GM19351 (cell line): ENCODE measurements at regions not wholly inside any gene's neighbourhood (a gene's known extent, or its start where the extent isn't known, plus 50 kb on each side); places are given as distances from the start of the nearest gene placed in this dataset.

ENCODE experiments used
- ATAC-seq: cut with Tn5 transposase; IDR thresholded peaks from one replicate; pipeline ENCODE4 v1.9.1; 2021; ENCODE audit warnings: mild to moderate bottlenecking, moderate library complexity; ENCODE audit not compliant: unreplicated experiment

DNA sequence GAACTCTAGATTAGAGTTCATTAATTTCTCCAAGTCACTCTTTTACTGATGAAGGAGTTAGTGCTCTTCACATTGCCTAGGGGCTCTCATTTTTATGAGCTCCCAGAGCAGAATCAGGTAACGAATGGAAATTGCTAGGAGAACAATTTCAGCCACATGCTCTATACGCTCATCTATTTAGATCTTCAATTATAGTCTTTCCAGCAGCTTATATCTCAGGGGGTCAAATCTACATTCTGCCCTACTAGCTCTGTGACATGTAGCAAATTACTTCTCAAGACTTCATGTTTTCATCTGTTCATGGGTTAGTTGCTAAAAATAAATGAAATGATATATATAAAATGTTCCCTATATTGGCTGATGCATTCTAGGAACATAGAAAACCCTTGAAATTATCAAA, 183.6 kb downstream of the PLPP3 start:
- ATAC-seq: no peak

DNA sequence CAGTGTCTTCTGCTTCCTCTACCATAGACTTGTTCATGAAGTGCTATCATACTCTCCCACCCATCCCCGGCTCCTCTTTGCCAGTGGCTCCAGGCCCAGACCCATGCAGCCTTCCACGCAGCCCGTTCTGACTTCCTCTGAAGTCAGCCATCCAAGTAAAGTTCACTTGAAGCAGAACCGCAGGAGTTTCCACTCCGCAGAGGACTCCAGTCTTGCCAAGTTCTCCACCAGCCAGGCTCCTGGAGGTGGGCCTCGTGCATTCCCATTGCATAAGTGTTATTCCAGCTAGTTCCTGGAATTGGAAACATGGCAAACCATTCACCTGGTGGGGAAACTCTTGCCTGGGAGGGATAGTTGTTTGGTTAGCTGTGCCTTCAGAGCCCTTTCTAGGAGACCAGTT, 185.1 kb downstream of the PLPP3 start:
- no peak for ATAC-seq

DNA sequence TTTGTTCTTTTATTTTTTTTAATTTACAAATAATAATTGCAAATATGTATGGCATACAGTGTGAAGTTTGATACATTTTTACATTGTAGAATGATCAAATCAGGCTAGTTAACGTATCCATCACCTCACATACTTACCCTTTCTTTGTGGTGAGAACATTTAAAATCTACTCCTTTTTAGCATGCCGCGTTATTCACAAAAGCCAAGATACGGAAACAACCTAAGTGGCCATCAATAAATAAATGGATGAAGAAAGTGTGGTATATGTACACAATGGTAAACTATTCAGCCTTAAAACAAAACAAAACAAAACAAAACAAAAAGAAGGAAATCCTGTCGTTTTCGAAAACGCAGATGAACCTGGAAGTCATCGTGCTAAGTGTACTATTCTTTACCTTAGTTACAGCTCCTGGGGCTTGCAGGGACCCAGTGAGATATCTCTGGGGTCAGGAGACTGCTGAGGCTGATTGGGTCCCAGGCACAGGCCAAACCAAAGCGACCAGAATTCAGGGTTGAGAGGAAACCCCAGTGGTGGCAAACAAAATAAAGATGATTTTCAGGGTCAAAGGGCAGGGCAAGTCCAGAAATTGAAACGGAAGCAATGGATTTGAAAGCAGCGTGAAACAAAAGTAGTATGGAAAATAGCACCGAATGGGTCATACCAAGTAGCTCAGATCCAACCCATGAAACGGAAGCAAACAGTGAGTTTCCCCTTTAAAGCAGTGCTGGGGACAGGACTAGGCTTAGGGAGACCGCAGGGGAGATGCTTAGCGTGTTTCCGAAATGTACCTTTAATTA, 188.2 kb downstream of the PLPP3 start:
- no peak for ATAC-seq

DNA sequence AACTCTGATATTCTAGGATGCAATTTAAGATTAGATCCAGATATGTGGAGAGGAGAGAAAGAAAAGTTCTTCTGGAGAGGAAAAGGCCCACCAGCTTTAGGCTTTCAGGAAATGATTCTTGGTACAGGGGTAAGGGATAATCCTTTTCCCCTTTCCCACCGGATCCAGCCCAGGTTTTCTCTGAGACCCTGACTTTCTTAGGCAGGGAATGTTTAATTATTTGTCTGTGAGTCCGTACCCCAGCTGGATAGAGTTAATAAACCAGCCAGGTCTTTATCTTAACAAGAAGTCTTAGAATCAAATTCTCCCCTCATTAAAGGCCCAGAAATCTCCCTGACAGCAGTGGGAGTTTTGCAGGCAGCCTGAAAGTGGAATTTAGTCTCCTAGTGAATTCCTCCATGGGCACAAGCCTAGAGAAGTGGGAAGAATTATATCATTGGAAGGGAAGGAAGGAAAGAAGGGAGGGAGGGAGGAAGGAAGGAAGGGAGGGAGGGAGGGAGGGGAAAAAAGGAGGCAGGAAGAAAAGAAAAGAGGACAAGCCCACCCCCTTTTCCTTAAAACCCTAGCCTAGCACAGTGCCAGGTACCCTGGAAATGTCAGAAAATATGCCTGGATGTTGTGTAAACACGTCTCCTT, 189.0 kb downstream of the PLPP3 start:
- no peak for ATAC-seq

DNA sequence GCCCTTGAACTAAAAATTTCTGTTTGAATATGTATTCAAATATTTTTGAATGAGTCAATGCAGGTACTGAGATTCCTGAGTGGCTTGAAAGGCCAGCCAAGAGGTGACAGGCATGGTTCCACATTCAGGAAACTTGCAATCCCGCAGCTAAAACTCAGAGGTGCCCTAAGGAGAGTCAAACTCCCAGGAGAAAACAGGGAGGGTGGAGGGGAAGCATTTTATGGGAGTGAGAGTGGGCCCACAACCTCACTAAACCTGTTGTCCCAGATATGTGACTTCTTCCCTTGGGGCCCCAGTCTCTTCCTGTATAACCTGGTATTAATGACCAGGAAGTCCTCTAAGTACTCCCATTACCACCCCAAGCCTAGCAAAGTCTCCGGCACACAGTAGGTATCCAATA, 189.6 kb downstream of the PLPP3 start:
- no peak for ATAC-seq

DNA sequence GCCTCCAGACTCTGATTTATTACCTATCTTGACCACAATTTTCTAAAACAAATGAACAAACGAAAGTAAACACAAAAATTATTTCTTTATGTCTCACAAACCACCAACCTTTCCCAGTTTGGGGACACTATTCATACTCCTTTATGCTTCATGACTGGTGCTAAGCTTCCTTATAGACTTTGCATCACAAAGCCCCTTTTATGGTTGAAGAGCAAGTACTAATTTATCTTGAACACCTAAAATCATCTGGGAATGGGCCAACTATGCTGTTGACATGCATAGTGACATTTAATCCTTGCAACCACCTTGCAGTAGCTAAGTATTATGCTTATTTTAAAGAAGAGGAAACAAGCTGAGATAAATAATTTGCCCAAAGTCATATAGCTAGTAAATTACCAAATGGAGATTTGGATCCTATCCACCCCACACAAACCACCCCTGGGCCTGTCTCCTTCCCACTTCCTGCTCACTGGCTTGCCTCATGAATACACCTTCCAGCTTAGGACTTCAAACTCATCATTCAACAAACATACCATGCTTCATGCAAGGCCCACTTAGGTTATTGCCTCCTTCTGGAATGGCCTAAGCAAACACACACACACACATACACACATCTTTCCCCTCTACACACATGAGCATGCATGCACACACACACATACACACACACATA, 192.2 kb downstream of the PLPP3 start:
- no peak for ATAC-seq

DNA sequence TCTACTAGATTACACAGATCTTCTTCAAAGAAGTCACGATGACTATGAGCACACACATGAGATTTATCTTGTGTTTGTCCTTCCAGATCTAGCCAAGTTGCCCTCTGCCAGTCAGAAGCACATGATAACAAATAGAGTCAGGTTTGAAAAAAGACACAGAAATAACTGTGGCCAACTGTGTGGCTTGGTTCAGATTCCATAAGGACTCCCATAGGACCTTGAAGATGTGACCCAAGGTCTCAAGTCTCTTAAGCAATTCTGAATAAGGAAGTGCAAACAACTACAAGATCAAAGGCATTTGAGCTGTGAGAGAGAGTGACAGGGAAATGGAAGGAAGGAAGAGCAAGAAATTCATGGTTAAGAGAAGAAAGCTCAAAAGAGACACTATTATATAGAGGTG, 194.0 kb downstream of the PLPP3 start:
- ATAC-seq: no peak

DNA sequence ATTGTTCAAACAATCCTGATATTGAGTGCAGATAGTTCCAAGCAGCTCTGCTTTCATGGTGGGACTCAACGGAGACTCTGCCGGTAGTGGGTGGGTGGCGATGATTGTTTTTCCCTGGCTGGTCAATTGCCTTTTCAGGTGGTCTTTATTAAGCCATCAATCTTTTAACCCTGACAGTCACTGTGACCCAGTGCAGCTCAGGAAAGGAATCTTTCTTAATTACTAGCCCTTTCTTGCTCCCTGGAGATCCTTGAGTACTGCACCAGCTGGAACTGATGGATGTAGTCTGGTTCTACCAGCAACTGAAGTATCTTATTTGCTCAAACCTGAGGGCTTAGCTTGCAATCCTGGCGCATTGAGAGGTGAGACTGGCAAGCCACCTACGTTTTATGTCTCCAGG, 196.4 kb downstream of the PLPP3 start:
- no peak for ATAC-seq

DNA sequence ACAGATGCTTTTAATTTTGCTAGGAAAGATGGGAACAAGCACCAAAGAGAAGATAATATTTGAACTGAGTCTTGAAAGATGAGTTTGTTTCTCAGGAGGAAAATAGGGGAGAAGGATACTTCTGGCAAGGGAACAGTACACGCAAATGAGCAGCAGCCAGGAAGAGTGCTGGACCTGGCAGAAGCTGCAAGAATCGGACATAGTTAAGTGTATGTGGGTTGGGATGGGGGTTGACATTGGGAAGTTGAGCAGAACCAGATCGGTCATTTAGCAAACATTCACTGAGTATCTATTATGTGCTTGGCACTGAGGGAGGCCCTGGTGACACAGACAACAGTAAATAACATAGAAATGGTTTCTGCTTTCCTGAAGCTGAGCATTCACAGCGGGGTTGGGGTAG, 198.8 kb downstream of the PLPP3 start:
- ATAC-seq: no peak

DNA sequence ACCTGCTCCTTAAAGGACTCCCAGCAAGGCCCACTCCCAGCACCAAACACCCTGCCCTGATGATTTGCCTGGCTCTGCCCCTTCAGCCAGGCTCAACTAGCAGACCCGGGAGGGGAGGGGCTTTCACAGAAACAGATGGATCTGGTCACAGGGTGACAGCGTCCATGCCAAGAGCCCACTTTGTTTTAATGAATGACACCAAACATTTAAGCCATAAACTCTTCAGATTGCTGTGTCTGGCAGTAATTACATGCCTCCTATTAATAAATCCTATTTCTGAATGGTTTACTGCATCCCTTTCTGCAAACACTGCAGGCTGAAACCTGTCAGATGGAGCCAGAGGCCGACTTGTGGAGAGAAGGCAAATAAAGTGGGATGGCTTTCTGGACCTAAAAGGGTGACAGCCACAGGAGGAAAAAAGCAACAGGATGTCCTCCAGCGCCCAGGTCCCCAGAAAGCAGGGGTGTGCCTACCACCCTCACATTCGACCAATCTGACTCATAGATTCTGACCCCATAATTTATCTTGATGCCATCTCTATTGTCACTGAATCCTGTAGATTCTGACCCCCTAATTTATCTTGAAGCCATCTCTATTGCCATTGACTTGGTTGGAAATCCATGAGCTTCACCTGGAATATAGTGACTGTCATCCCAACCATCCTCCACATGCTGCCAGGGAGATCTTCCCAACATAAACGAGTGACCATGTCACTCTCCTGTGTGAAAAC, 200.9 kb downstream of the PLPP3 start:
- ATAC-seq: no peak

DNA sequence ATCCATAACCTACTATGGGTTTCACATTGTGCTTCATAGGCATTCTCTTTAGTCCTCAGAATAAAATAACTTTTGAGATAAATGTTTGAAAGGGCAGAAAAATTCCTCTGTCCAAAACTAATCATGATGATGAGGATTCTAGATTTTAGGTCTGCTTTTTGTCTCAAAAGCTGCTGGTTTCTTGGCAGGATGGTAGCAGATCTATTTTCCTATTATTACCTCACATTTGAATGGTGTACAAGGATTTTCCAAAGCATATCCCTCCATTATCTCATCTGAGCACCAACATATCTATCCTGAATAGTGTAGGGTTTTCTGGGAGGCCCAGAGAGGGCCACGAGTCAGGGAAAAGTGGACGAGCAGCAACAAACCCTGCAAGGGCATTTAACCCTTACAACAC, 201.9 kb downstream of the PLPP3 start:
- no peak for ATAC-seq

DNA sequence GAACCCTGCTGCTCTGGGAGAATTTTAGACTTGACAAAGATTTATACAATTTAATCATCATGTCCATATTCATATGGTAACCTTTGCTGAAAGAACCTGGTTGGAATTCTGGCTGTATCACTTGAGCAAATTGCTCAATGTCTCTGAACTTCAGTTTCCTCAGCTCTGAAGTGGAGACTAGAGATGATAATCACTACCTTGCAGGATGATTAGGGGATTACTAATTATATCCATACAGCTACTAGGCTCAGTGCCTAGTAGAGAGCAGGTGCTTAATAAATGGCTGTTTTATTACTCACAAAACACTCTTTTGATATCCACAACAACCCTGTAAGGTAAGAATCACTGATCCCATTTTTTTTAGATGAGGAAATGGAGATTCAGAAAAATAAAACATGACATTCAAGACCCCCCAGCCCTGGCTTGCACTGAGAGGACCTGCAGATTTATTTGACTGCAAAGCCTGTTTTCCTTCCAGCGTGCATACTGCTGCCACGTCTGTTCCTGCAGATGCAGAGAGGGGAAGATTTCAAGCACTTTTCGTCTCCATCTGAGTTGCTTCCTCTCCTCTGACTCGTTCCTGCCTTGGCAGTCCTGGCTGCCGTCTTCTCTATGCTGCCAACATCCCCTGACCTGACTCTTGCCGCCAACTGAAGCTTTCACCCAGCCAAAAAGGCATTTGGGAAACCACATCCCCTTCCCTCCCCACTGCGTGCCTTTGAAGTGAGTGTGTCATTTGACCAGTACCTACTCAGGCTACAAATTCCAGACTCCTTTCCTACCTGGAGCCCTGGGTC, 203.0 kb downstream of the PLPP3 start:
- no peak for ATAC-seq

DNA sequence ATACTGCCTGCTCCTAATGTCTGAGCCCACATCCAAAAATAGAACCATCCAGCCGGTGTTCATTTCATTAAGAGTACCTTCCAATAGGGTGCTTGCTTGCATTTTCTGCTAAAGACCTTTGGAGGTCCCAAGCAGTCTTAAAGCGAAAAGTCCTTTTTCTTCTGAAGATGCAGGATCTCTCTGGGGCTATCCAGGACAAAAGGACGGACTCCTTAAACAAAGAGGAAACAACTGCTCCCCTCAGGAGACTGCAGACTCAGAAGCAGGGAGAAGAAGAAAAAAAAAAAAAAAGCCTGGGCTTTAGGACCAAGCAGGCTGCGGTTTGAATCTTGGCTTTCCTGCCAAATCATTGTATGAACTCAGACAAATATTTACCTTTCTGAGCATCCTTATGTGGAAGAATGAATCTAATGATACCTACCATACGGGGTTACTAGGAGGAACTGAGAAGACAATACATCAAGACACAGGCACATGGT, 204.0 kb downstream of the PLPP3 start:
- ATAC-seq: no peak

DNA sequence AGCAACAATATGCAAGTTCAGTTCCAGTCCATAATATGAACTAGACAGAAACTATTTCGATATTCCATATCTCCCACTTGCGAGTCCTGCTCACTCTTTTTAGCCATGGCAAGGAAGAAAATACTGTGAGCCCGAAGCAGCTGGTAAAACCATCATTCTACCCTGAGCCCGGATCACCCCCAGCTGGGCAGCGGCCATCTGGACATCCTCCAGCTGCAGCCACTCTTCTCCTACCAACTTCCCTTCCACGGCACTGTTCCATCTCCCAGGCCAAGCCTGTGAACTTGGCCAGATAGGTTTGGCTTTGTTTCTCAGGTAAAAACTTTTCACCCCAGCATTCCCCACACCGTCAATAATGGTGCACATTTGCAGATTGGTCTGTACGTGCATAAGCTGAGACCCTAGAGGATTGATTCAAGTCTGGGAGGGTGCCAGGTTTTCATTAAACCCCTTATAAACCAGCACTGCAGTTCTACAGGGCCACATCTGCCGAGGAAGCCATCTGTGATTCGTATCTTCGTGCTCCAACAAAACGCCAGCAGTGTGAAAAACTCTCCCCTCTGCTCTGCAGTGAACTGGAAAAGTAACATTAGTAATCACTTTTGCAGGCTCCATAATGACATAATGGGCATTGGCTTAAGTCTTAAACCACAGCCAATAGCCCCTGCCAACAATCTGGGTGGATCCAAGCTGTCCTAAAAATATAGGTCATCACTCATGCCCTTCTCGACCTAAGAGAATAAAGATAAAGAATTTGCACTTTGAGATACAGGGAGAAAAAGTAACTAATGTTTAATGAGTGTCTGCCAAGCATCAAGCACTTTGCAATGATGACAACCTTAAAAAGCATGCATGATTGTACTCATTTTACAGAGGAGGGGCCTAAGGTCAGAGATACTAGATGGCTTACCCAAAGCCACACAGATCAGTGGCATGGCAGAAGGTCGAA, 205.1 kb downstream of the PLPP3 start:
- ATAC-seq: no peak

DNA sequence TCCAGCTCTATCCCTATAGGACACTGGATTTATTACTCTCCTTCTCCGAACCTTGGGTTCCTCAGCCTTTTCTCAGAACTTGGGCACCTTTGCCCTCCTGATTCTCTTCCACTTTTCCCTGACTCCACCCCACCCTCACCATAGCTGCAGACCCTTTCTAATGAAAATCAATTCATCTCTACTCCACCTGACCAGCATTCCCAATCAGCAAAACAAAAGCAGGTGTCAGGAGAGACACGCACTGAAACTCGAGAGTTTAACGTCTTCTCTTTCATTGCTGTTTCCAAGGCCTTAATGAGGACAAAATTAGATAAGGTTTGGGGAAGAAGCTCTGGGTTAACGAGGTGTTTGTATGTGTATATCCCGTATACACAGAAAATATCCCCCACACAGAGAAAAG, 208.8 kb downstream of the PLPP3 start:
- no peak for ATAC-seq

DNA sequence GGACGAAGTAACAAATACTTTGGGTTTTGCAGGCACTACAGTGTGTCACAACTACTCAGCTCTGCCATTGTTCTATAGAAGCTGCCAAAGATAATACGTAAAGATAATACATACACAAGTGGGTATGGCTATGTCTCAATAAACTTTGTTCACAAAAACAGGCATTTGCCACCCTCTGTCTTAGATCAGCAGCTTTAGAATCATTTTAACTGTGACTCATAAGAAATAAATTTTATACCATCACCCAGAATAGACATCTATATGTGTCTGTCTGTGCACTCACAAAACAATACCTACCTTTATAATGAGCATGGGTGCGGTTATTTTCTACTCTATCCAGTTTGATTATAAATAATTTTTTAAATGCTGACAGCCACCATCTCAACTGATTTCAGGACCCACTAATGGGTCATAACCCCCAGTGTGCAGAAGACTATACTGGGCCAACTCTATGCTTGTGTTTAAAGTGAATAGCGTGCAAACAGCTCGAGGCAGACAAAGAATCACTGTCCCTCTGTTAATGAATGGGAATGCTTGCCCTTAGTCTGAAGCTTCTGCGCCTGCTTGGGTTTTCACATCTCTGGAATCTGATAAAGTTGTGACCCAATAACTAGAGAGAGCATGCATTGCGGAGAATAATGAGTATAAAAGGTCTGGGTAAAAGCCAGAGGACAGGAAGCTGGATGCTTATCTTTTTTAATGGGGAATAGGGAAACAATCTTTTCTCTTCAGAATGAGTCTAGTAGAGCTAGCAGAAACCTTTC, 216.2 kb downstream of the PLPP3 start:
- ATAC-seq: no peak

DNA sequence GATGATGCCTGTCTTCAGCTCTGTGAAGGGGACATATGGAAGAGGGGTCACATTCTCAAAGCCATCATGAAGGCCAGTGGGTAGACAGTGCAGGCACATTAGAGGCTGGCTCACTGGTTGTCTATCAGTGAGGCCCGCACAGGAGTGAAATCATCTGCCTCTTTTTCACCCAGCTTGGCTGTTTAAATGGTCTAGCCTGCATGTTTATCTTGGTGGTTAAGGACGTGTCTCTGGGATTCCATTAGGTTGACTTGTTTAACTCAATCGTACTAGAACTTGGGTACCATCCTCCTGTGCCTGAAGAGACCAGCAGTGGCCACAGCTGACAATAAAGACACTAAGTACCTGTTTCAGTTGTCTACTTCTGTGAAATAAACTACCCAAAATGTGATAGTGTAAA, 219.3 kb downstream of the PLPP3 start:
- ATAC-seq: no peak

DNA sequence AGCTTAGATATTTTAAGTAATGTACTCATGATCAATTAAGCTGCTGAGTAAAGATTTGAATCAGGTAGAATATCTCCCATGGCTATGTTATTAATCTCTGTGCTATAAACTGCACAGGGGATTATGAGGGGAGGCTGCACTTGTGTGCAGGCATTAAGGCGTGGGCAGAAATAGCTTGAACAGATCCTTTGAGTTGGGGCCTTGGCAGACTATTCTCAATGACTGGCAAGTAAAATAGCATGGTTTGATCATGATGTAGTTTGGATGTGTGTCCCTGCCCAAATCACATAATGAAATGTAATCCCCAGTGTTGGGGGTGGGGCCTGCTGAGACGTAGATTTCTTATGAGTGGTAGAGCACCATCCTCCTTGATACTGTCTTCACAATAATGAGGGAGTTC, 220.3 kb downstream of the PLPP3 start:
- ATAC-seq: no peak
